HEK293 (cell line): ENCODE measurements at regions not wholly inside any gene's neighbourhood (a gene's known extent, or its start where the extent isn't known, plus 50 kb on each side); places are given as distances from the start of the nearest gene placed in this dataset.

Source experiments
- CTCF ChIA-PET: fragments of 350-600 bp; formaldehyde crosslinking; extraction: SDS; loops from one replicate; lab custom pipeline; 2021; ENCODE audit warnings: antibody characterized with exemption; lab: Yijun Ruan, JAX
- POLR2A ChIA-PET: fragments of 300-600 bp; formaldehyde crosslinking; extraction: SDS; loops from one replicate; lab custom pipeline; 2020; ENCODE audit warnings: antibody characterized with exemption, inconsistent platforms; lab: Yijun Ruan, JAX
- H3K27ac ChIP-seq: fragments of 200-500 bp; sonication (Bioruptor generic); 2 replicates; pipeline ENCODE4 v1.5.1; 2014; ENCODE audit warnings: low read depth, low read length, control low read depth, inconsistent platforms; ENCODE audit errors: extremely low read depth
- H3K36me3 ChIP-seq, 2 experiments: fragments of 200-500 bp in 1 of 2; sonication (Bioruptor generic) in 1 of 2; 1 replicate in 1 of 2; 2 replicates in 1 of 2; pipeline ENCODE4 v1.5.1; 2014 to 2017; ENCODE audit warnings: inconsistent platforms in 2 of 2, low read length in 2 of 2; ENCODE audit not compliant: control insufficient read depth in 2 of 2, insufficient read depth in 1 of 2
- H3K4me1 ChIP-seq: fragments of 200-500 bp; sonication (Bioruptor generic); 2 replicates; pipeline ENCODE4 v1.5.1; 2014; ENCODE audit warnings: mild to moderate bottlenecking, low read length, inconsistent platforms; ENCODE audit not compliant: control insufficient read depth, insufficient read depth
- H3K4me3 ChIP-seq: 2 replicates; pipeline ENCODE4 v1.5.1; 2011; ENCODE audit warnings: low read depth, mild to moderate bottlenecking, control low read depth, low read length, moderate library complexity
- H3K9me3 ChIP-seq: fragments of 200-500 bp; sonication (Bioruptor generic); 2 replicates; pipeline ENCODE4 v1.5.1; 2014; ENCODE audit warnings: low read depth, low read length, inconsistent platforms; ENCODE audit not compliant: control insufficient read depth, insufficient read depth
- GLI4 ChIP-seq: fragments of 450-650 bp; formaldehyde crosslinking; IDR thresholded peaks from 2 replicates; pipeline ENCODE4 v1.5.1; 2016; ENCODE audit warnings: missing biosample characterization, missing genetic modification characterization
- HOXA7 ChIP-seq: sonication (generic); formaldehyde crosslinking; IDR thresholded peaks from 2 replicates; pipeline ENCODE4 v1.8.1; 2022; ENCODE audit warnings: missing genetic modification reagents, borderline replicate concordance
- KLF1 ChIP-seq: fragments of 450-650 bp; formaldehyde crosslinking; IDR thresholded peaks from 2 replicates; pipeline ENCODE4 v1.5.1; 2016; ENCODE audit warnings: missing biosample characterization, missing genetic modification characterization
- KLF7 ChIP-seq: fragments of 450-650 bp; formaldehyde crosslinking; IDR thresholded peaks from 2 replicates; pipeline ENCODE4 v1.5.1; 2016; ENCODE audit warnings: missing biosample characterization, missing genetic modification characterization, borderline replicate concordance
- MYNN ChIP-seq: fragments of 450-650 bp; formaldehyde crosslinking; IDR thresholded peaks from 2 replicates; pipeline ENCODE4 v1.5.1; 2016; ENCODE audit warnings: missing biosample characterization, missing genetic modification characterization, borderline replicate concordance
- SETDB1 ChIP-seq: IDR thresholded peaks from one replicate; pipeline ENCODE4 v1.6.1; 2017; ENCODE audit warnings: mild to moderate bottlenecking, low read length, moderate library complexity, mixed read lengths; ENCODE audit not compliant: insufficient read length
- SP2 ChIP-seq: fragments of 450-650 bp; formaldehyde crosslinking; IDR thresholded peaks from 2 replicates; pipeline ENCODE4 v1.5.1; 2016; ENCODE audit warnings: missing biosample characterization, missing genetic modification characterization
- YY1 ChIP-seq: fragments of 450-650 bp; formaldehyde crosslinking; IDR thresholded peaks from 2 replicates; pipeline ENCODE4 v1.5.1; 2018; ENCODE audit warnings: missing biosample characterization, missing genetic modification characterization
- ZBTB20 ChIP-seq: fragments of 450-650 bp; formaldehyde crosslinking; IDR thresholded peaks from 2 replicates; pipeline ENCODE4 v1.5.1; 2016; ENCODE audit warnings: missing biosample characterization, missing genetic modification characterization
- ZIC2 ChIP-seq: fragments of 450-650 bp; formaldehyde crosslinking; IDR thresholded peaks from 2 replicates; pipeline ENCODE4 v1.5.1; 2016; ENCODE audit warnings: missing biosample characterization, missing genetic modification characterization
- ZNF114 ChIP-seq: fragments of 450-650 bp; formaldehyde crosslinking; IDR thresholded peaks from 2 replicates; pipeline ENCODE4 v1.5.0; 2017; ENCODE audit warnings: missing biosample characterization, missing genetic modification characterization
- ZNF211 ChIP-seq: fragments of 450-650 bp; formaldehyde crosslinking; IDR thresholded peaks from 2 replicates; pipeline ENCODE4 v1.5.1; 2016; ENCODE audit warnings: low read depth, missing biosample characterization, missing genetic modification characterization
- ZNF48 ChIP-seq: fragments of 450-650 bp; formaldehyde crosslinking; IDR thresholded peaks from 2 replicates; pipeline ENCODE4 v1.5.1; 2016; ENCODE audit warnings: missing biosample characterization, missing genetic modification characterization
- ZNF530 ChIP-seq: fragments of 450-650 bp; formaldehyde crosslinking; IDR thresholded peaks from 2 replicates; pipeline ENCODE4 v1.5.1; 2016; ENCODE audit warnings: low read depth, missing biosample characterization, missing genetic modification characterization
- ZNF555 ChIP-seq: fragments of 450-650 bp; formaldehyde crosslinking; conservative IDR thresholded peaks from 2 replicates; pipeline ENCODE4 v1.5.1; 2017; ENCODE audit warnings: missing biosample characterization, mild to moderate bottlenecking, missing genetic modification characterization, inconsistent platforms
- ZNF624 ChIP-seq: fragments of 450-650 bp; formaldehyde crosslinking; IDR thresholded peaks from 2 replicates; pipeline ENCODE4 v1.5.1; 2017; ENCODE audit warnings: missing biosample characterization, missing genetic modification characterization
- ZNF664 ChIP-seq: fragments of 450-650 bp; formaldehyde crosslinking; IDR thresholded peaks from 2 replicates; pipeline ENCODE4 v1.5.1; 2016; ENCODE audit warnings: missing biosample characterization, missing genetic modification characterization
- ZNF707 ChIP-seq: fragments of 450-650 bp; formaldehyde crosslinking; IDR thresholded peaks from 2 replicates; pipeline ENCODE4 v1.5.1; 2016; ENCODE audit warnings: missing biosample characterization, missing genetic modification characterization
- ZNF76 ChIP-seq: fragments of 450-650 bp; formaldehyde crosslinking; IDR thresholded peaks from 2 replicates; pipeline ENCODE4; 2016; ENCODE audit warnings: low read depth, missing biosample characterization, missing genetic modification characterization, borderline replicate concordance
- TF ChIP-seq, protein P1 (sequence below): fragments of 450-650 bp; IDR thresholded peaks from 2 replicates; pipeline ENCODE4 v1.5.1; 2018; ENCODE audit warnings: missing biosample characterization, missing genetic modification characterization
- TF ChIP-seq, protein P2 (sequence below): fragments of 450-650 bp; formaldehyde crosslinking; IDR thresholded peaks from 2 replicates; pipeline ENCODE4 v1.5.1; 2016; ENCODE audit warnings: missing biosample characterization, missing genetic modification characterization
- TF ChIP-seq, protein P3 (sequence below): fragments of 450-650 bp; formaldehyde crosslinking; IDR thresholded peaks from 2 replicates; pipeline ENCODE4 v1.5.1; 2016; ENCODE audit warnings: missing biosample characterization, missing genetic modification characterization
- TF ChIP-seq, protein P4 (sequence below): fragments of 450-650 bp; formaldehyde crosslinking; IDR thresholded peaks from 2 replicates; pipeline ENCODE4 v1.5.1; 2017; ENCODE audit warnings: missing biosample characterization, missing genetic modification characterization
- TF ChIP-seq, protein P5 (sequence below): sonication (generic); formaldehyde crosslinking; IDR thresholded peaks from 2 replicates; pipeline ENCODE4 v1.8.1; 2022; ENCODE audit warnings: mild to moderate bottlenecking, moderate library complexity, missing genetic modification reagents
- TF ChIP-seq, protein P6 (sequence below): fragments of 450-650 bp; formaldehyde crosslinking; IDR thresholded peaks from 2 replicates; pipeline ENCODE4 v1.5.1; 2017; ENCODE audit warnings: missing biosample characterization, missing genetic modification characterization
- TF ChIP-seq, protein P7 (sequence below): fragments of 450-650 bp; formaldehyde crosslinking; IDR thresholded peaks from 2 replicates; pipeline ENCODE4 v1.5.1; 2016; ENCODE audit warnings: missing biosample characterization, missing genetic modification characterization, borderline replicate concordance

DNA sequence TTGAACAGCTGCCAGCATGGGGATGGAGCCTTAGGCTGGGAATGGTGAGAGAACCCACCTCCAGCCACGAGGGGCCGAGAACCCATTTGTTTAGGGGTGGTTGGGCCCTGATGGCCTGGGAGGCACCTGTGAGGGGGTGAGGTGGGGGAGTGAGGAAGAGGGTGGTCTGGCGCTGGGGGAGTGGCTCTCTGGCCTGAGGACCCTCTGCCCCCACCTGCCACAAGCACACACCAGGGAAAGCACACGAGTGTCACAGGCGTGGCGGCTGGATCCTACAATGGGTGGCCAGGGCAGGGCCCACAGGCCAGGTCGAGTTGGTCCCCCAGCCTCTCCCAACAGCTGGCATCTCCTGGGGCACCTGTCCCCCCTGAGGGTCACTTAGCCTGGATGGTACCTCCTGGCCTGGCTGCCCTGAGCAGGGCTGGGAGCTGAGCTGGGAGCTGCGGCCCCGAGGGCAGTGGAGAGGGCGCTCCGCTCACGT lies 340.5 kb downstream of the TMEM121 start:
- H3K36me3 ChIP-seq, result no peaks in the 10 kb centered on the region
- H3K27ac ChIP-seq, result no peak overlapping the region
- H3K9me3 ChIP-seq, result no peaks in the 10 kb centered on the region
- H3K4me3 ChIP-seq, result no peak overlapping the region
- CTCF ChIA-PET, result no interaction called here
- no peaks in the 10 kb centered on the region for H3K4me1 ChIP-seq
- TF ChIP-seq ZIC2 (tag by site-specific recombination) (no peak), ZNF555 (tag by site-specific recombination) (no peak), ZNF211 (tag by site-specific recombination) (no peak), ZNF664 (tag by site-specific recombination) (no peak), SP2 (tag by site-specific recombination) (no peak), YY1 (tag by site-specific recombination) (no peak), ZNF76 (tag by site-specific recombination) (no peak), KLF7 (tag by site-specific recombination) (no peak), ZNF48 (tag by site-specific recombination) (no peak), SETDB1 (no peak), ZNF114 (tag by site-specific recombination) (no peak), HOXA7 (CRISPR knock-in tag) (no peak), MYNN (tag by site-specific recombination) (no peak), ZNF624 (tag by site-specific recombination) (no peak)
- TF ChIP-seq, protein P1, sequence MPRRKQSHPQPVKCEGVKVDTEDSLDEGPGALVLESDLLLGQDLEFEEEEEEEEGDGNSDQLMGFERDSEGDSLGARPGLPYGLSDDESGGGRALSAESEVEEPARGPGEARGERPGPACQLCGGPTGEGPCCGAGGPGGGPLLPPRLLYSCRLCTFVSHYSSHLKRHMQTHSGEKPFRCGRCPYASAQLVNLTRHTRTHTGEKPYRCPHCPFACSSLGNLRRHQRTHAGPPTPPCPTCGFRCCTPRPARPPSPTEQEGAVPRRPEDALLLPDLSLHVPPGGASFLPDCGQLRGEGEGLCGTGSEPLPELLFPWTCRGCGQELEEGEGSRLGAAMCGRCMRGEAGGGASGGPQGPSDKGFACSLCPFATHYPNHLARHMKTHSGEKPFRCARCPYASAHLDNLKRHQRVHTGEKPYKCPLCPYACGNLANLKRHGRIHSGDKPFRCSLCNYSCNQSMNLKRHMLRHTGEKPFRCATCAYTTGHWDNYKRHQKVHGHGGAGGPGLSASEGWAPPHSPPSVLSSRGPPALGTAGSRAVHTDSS (tag by site-specific recombination), result no peak
- TF ChIP-seq, protein P2, sequence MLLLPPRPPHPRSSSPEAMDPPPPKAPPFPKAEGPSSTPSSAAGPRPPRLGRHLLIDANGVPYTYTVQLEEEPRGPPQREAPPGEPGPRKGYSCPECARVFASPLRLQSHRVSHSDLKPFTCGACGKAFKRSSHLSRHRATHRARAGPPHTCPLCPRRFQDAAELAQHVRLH (tag by site-specific recombination), result no peak
- TF ChIP-seq, protein P3, sequence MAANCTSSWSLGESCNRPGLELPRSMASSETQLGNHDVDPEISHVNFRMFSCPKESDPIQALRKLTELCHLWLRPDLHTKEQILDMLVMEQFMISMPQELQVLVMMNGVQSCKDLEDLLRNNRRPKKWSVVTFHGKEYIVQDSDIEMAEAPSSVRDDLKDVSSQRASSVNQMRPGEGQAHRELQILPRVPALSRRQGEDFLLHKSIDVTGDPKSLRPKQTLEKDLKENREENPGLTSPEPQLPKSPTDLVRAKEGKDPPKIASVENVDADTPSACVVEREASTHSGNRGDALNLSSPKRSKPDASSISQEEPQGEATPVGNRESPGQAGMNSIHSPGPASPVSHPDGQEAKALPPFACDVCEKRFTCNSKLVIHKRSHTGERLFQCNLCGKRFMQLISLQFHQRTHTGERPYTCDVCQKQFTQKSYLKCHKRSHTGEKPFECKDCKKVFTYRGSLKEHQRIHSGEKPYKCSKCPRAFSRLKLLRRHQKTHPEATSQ (tag by site-specific recombination), result no peak
- TF ChIP-seq, protein P4, sequence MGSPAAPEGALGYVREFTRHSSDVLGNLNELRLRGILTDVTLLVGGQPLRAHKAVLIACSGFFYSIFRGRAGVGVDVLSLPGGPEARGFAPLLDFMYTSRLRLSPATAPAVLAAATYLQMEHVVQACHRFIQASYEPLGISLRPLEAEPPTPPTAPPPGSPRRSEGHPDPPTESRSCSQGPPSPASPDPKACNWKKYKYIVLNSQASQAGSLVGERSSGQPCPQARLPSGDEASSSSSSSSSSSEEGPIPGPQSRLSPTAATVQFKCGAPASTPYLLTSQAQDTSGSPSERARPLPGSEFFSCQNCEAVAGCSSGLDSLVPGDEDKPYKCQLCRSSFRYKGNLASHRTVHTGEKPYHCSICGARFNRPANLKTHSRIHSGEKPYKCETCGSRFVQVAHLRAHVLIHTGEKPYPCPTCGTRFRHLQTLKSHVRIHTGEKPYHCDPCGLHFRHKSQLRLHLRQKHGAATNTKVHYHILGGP (tag by site-specific recombination), result no peak
- POLR2A ChIA-PET, result no interaction called here

DNA sequence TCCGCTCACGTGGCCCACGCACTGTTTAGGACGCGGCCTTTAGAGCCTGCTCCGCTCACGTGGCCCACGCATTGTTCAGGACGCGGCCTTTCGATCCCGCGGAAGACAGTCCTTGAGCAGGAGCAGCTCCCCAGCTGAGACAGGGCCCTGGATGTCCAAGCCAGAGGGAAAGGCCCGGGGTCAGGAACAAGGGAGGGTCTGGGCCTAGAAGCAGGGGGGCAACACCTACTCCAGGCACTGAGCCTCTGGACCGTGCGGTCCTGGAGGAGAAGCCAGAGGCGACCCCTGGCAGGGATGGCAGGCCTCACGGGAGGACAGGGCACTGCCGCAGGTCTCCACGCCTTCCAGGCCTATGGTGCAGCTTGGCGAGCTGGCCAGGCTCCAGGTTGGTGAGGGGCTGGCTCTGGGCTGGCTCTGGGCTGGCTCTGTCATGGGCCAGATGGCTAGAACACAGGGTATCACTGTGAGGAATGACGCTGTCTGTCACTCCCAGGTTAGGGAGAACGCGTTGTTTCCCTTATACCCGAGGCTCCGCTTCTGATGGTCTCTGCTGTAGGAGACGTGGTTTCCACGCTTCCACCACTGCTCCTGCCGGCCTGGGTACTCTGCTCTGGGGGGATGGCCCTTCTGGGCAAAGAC lies 341.7 kb downstream of the TMEM121 start:
- H3K27ac ChIP-seq, result no peak overlapping the region
- no peaks in the 10 kb centered on the region for H3K36me3 ChIP-seq
- H3K9me3 ChIP-seq, result no peaks in the 10 kb centered on the region
- ChIA-PET CTCF (interaction anchor here (0.7 kb wide), 1 partner anchor 75 kb away, joined by 3 read pairs; no protein-coding TSS in a partner anchor), POLR2A (no interaction called here)
- H3K4me3 ChIP-seq, result no peak overlapping the region
- H3K4me1 ChIP-seq, result no peaks in the 10 kb centered on the region
- no peak for TF ChIP-seq ZBTB20 (tag by site-specific recombination)
- TF ChIP-seq, protein P5, sequence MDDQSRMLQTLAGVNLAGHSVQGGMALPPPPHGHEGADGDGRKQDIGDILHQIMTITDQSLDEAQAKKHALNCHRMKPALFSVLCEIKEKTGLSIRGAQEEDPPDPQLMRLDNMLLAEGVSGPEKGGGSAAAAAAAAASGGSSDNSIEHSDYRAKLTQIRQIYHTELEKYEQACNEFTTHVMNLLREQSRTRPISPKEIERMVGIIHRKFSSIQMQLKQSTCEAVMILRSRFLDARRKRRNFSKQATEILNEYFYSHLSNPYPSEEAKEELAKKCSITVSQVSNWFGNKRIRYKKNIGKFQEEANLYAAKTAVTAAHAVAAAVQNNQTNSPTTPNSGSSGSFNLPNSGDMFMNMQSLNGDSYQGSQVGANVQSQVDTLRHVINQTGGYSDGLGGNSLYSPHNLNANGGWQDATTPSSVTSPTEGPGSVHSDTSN (CRISPR knock-in tag), result no peak
- TF ChIP-seq, protein P6, sequence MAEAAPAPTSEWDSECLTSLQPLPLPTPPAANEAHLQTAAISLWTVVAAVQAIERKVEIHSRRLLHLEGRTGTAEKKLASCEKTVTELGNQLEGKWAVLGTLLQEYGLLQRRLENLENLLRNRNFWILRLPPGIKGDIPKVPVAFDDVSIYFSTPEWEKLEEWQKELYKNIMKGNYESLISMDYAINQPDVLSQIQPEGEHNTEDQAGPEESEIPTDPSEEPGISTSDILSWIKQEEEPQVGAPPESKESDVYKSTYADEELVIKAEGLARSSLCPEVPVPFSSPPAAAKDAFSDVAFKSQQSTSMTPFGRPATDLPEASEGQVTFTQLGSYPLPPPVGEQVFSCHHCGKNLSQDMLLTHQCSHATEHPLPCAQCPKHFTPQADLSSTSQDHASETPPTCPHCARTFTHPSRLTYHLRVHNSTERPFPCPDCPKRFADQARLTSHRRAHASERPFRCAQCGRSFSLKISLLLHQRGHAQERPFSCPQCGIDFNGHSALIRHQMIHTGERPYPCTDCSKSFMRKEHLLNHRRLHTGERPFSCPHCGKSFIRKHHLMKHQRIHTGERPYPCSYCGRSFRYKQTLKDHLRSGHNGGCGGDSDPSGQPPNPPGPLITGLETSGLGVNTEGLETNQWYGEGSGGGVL (tag by site-specific recombination), result no peak
- no peak for TF ChIP-seq ZNF707 (tag by site-specific recombination)
- TF ChIP-seq, protein P7, sequence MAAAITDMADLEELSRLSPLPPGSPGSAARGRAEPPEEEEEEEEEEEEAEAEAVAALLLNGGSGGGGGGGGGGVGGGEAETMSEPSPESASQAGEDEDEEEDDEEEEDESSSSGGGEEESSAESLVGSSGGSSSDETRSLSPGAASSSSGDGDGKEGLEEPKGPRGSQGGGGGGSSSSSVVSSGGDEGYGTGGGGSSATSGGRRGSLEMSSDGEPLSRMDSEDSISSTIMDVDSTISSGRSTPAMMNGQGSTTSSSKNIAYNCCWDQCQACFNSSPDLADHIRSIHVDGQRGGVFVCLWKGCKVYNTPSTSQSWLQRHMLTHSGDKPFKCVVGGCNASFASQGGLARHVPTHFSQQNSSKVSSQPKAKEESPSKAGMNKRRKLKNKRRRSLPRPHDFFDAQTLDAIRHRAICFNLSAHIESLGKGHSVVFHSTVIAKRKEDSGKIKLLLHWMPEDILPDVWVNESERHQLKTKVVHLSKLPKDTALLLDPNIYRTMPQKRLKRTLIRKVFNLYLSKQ, result no peak
- TF ChIP-seq ZNF530 (tag by site-specific recombination), result no peak
- TF ChIP-seq GLI4 (tag by site-specific recombination), result no peak
- no peak for TF ChIP-seq KLF1 (tag by site-specific recombination)
